GM10248 (cell line): ENCODE measurements at regions not wholly inside any gene's neighbourhood (a gene's known extent, or its start where the extent isn't known, plus 50 kb on each side); places are given as distances from the start of the nearest gene placed in this dataset.
"Not testable (repeated sequence)": the region's sequence is repeated elsewhere in the genome, so short reads cannot be mapped to it uniquely, and the experiment has no call there.

Source experiments
- CTCF ChIA-PET: fragments of 300-600 bp; sonication (Branson Sonifier 250); formaldehyde crosslinking; extraction: SDS; loops from one replicate; lab custom pipeline; 2021; ENCODE audit warnings: antibody characterized with exemption; lab: Yijun Ruan, JAX
- POLR2A ChIA-PET: fragments of 350-650 bp; sonication (Branson Sonifier 250); formaldehyde crosslinking; extraction: SDS; loops from one replicate; lab custom pipeline; 2020; ENCODE audit warnings: antibody characterized with exemption; lab: Yijun Ruan, JAX
- DNase-seq: peaks from one replicate; pipeline ENCODE4 v3.0.0; 2012; ENCODE audit errors: extremely low spot score
- TF ChIP-seq, protein P1 (sequence below): IDR thresholded peaks from 2 replicates; pipeline ENCODE4 v1.5.1; 2012; ENCODE audit warnings: mild to moderate bottlenecking, low read depth; ENCODE audit errors: extremely low read depth, missing control alignments, control extremely low read depth

- POLR2A ChIA-PET = no interaction called here
- no peak for DNase-seq
- CTCF ChIA-PET = interaction anchor here (1.1 kb wide), 1 partner anchor 10 kb away, joined by 3 read pairs; no protein-coding TSS in a partner anchor
- TF ChIP-seq, protein P1, sequence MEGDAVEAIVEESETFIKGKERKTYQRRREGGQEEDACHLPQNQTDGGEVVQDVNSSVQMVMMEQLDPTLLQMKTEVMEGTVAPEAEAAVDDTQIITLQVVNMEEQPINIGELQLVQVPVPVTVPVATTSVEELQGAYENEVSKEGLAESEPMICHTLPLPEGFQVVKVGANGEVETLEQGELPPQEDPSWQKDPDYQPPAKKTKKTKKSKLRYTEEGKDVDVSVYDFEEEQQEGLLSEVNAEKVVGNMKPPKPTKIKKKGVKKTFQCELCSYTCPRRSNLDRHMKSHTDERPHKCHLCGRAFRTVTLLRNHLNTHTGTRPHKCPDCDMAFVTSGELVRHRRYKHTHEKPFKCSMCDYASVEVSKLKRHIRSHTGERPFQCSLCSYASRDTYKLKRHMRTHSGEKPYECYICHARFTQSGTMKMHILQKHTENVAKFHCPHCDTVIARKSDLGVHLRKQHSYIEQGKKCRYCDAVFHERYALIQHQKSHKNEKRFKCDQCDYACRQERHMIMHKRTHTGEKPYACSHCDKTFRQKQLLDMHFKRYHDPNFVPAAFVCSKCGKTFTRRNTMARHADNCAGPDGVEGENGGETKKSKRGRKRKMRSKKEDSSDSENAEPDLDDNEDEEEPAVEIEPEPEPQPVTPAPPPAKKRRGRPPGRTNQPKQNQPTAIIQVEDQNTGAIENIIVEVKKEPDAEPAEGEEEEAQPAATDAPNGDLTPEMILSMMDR = no peak
Measured at GRCh38 chr14:86933460-86933859, 1059.5 kb downstream of the GALC start.

- CTCF ChIA-PET = interaction anchor here (0.7 to 2.2 kb wide), 2 partner anchors 13 to 19 kb away, joined by 3 to 8 read pairs; no protein-coding TSS in a partner anchor
- POLR2A ChIA-PET = no interaction called here
- TF ChIP-seq, protein P1 = no peak
- no peak for DNase-seq
Measured at GRCh38 chr14:86915406-86915805, 1077.6 kb downstream of the GALC start.

GRCh38 chr14:86912709-86913108 lies 1080.3 kb downstream of the GALC start:
- ChIA-PET POLR2A (no interaction called here), CTCF (no interaction called here)
- DNase-seq = no peak
- TF ChIP-seq, protein P1 = no peak

GRCh38 chr14:86911486-86911885 lies 1081.5 kb downstream of the GALC start:
- CTCF ChIA-PET = no interaction called here
- TF ChIP-seq, protein P1 = no peak
- POLR2A ChIA-PET = no interaction called here
- DNase-seq = no peak

GRCh38 chr14:86905386-86905926 lies 1087.5 kb downstream of the GALC start:
- DNase-seq, POLR2A ChIA-PET: not testable (repeated sequence)
- CTCF ChIA-PET = interaction anchor here (1.2 kb wide), 1 partner anchor 30 kb away, joined by 3 read pairs; no protein-coding TSS in a partner anchor

DNA sequence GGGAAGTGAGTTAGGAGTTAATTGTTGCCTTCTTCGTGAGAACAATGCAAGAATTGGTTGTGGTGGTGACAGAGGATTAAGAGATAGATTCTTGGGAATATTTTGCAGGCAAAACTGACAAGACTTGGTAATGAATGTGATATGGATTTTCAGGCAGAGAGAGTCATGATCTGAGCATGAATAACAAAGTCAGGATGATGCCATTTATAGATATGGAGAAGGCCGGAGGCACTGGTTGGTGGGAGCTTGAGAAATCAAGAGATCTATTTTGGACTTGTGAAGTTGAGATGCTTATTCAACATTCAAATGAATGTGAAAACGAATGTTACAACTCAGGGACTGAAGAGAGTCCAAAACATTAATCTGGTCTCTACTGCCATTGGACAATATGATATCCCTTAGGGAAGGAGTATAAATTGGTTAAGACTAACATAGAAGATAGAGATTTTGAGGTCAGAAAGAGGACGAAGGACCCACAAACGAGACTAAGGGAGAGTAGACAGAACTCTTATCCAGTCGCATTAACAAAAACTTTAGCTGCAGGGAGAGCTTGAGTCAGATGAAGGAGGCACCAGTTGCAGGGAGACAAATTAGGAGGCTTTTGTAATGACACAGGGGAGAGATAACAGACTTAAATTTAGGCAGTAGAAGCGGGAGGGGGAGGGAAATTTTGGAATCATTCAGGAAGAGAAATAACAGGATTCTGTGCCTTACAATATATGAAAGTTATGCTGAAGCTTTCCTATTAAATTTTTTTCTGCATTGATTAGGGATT lies 1090.6 kb downstream of the GALC start:
- TF ChIP-seq, protein P1 = no peak
- ChIA-PET POLR2A (no interaction called here), CTCF (interaction anchor here (1.4 to 2.3 kb wide), 2 partner anchors 13 to 40 kb away, joined by 3 to 8 read pairs; no protein-coding TSS in a partner anchor)
- no peak for DNase-seq
